ENCODE measurements at regions not wholly inside any gene's neighbourhood (a gene's known extent, or its start where the extent isn't known, plus 50 kb on each side); places are given as distances from the start of the nearest gene placed in this dataset.

GRCh38 chr21:21831036-21831435 lies 832.8 kb downstream of the NCAM2 start (continued):
- TF ChIP-seq HDAC2 (IDR thresholded peaks at IDR 0.05; ENCODE audit: borderline replicate concordance in 1 of 2, low read depth in 2 of 2, low read length in 2 of 2), result no peak

All from H1 (cell line).